ENCODE measurements at regions not wholly inside any gene's neighbourhood (a gene's known extent, or its start where the extent isn't known, plus 50 kb on each side); places are given as distances from the start of the nearest gene placed in this dataset.

GRCh38 chr17:70901870-70902269, 732.5 kb downstream of the KCNJ2 start:
- Histone ChIP-seq H3K9ac (ENCODE audit: low read depth in 1 of 2, low read length in 2 of 2) (no peak overlapping the region), H3K4me3 (ENCODE audit: low read depth in 1 of 3, low read length in 3 of 3) (no peak overlapping the region), H3K36me3 (ENCODE audit: control insufficient read depth in 4 of 4, insufficient read depth in 3 of 4, low read depth in 1 of 4, low read length in 3 of 4) (no peaks in the 10 kb centered on the region), H3K9me3 (ENCODE audit: control insufficient read depth in 4 of 4, low read length in 3 of 4) (no peaks in the 10 kb centered on the region), H3K27ac (ENCODE audit: low read depth in 1 of 2, low read length in 2 of 2) (no peak overlapping the region), H3K27me3 (ENCODE audit: control insufficient read depth in 4 of 4, insufficient read depth in 4 of 4, low read length in 3 of 4) (no peaks in the 10 kb centered on the region), H3K4me1 (ENCODE audit: control insufficient read depth in 4 of 4, insufficient read depth in 4 of 4, low read length in 3 of 4) (no peaks in the 10 kb centered on the region)
- no peak for DNase-seq (ENCODE audit: low spot score)
- TF ChIP-seq MAX (IDR thresholded peaks at IDR 0.05), result no peak
- no peak for TF ChIP-seq YY1 (IDR thresholded peaks at IDR 0.05)
- TF ChIP-seq RXRA (IDR thresholded peaks at IDR 0.05), result no peak
- no peak for TF ChIP-seq FOXA2 (IDR thresholded peaks at IDR 0.05)
- TF ChIP-seq NR2F2 (IDR thresholded peaks at IDR 0.05), result no peak
- no peak for TF ChIP-seq FOXA1 (IDR thresholded peaks at IDR 0.05)
- TF ChIP-seq EGR1 (IDR thresholded peaks at IDR 0.05; ENCODE audit: low read depth in 2 of 2), result no peak
- TF ChIP-seq JUND (IDR thresholded peaks at IDR 0.05), result no peak
- TF ChIP-seq CTCF (IDR thresholded peaks at IDR 0.05; ENCODE audit: low read depth, low read length, missing input control), result no peak
- TF ChIP-seq HNF4G (IDR thresholded peaks at IDR 0.05), result no peak
- TF ChIP-seq REST (IDR thresholded peaks at IDR 0.05), result no peak
- TF ChIP-seq ATF3 (IDR thresholded peaks at IDR 0.05), result no peak
- no peak for TF ChIP-seq GABPA (IDR thresholded peaks at IDR 0.05 in 1 of 2, conservative IDR thresholded peaks at IDR 0.05 in 1 of 2)
- TF ChIP-seq ZBTB33 (IDR thresholded peaks at IDR 0.05), result no peak
- no peak for TF ChIP-seq HNF4A (conservative IDR thresholded peaks at IDR 0.05)
- 90% methylated on average over 2 of the region's 2 CpGs for WGBS

GRCh38 chr17:70905796-70906195, 736.5 kb downstream of the KCNJ2 start:
- WGBS, result 55% methylated on average over 3 of the region's 3 CpGs
- H3K4me3 ChIP-seq (ENCODE audit: low read depth in 1 of 3, low read length in 3 of 3), result no peak overlapping the region
- TF ChIP-seq FOXA2 (IDR thresholded peaks at IDR 0.05) (no peak), FOXA1 (IDR thresholded peaks at IDR 0.05) (no peak), JUND (IDR thresholded peaks at IDR 0.05) (no peak), EGR1 (IDR thresholded peaks at IDR 0.05; ENCODE audit: low read depth in 2 of 2) (no peak)
- no peaks in the 10 kb centered on the region for H3K9me3 ChIP-seq (ENCODE audit: control insufficient read depth in 4 of 4, low read length in 3 of 4)
- no peaks in the 10 kb centered on the region for H3K27me3 ChIP-seq (ENCODE audit: control insufficient read depth in 4 of 4, insufficient read depth in 4 of 4, low read length in 3 of 4)
- H3K9ac ChIP-seq (ENCODE audit: low read depth in 1 of 2, low read length in 2 of 2), result no peak overlapping the region
- no peak for DNase-seq (ENCODE audit: low spot score)
- no peaks in the 10 kb centered on the region for H3K4me1 ChIP-seq (ENCODE audit: control insufficient read depth in 4 of 4, insufficient read depth in 4 of 4, low read length in 3 of 4)
- H3K27ac ChIP-seq (ENCODE audit: low read depth in 1 of 2, low read length in 2 of 2), result no peak overlapping the region
- H3K36me3 ChIP-seq (ENCODE audit: control insufficient read depth in 4 of 4, insufficient read depth in 3 of 4, low read depth in 1 of 4, low read length in 3 of 4), result no peaks in the 10 kb centered on the region

Measured in liver (tissue), 8 donors.